Endodermal cell (in vitro differentiated cells): ENCODE measurements at regions not wholly inside any gene's neighbourhood (a gene's known extent, or its start where the extent isn't known, plus 50 kb on each side); places are given as distances from the start of the nearest gene placed in this dataset.
"Not testable (repeated sequence)": the region's sequence is repeated elsewhere in the genome, so short reads cannot be mapped to it uniquely, and the experiment has no call there.

Source experiments
- DNase-seq: peaks from one replicate; pipeline ENCODE4 v3.0.0-alpha.2; 2017
- H3K27ac ChIP-seq: 2 replicates; pipeline ENCODE4 v1.5.1; 2013; ENCODE audit warnings: mild to moderate bottlenecking, low read depth, low read length, moderate library complexity
- H3K27me3 ChIP-seq: 2 replicates; pipeline ENCODE4 v1.6.1; 2013; ENCODE audit warnings: mild to moderate bottlenecking, low read length, moderate library complexity; ENCODE audit not compliant: insufficient read depth, control insufficient read depth, poor library complexity, severe bottlenecking
- H3K36me3 ChIP-seq: 2 replicates; pipeline ENCODE4 v1.7.0; 2013; ENCODE audit warnings: mild to moderate bottlenecking, low read length, moderate library complexity; ENCODE audit not compliant: control insufficient read depth, insufficient read depth
- H3K4me1 ChIP-seq: one replicate; pipeline ENCODE4 v1.7.0; 2013; ENCODE audit warnings: low read length; ENCODE audit not compliant: control insufficient read depth, insufficient read depth
- H3K4me3 ChIP-seq: 2 replicates; pipeline ENCODE4 v1.5.1; 2013; ENCODE audit warnings: mild to moderate bottlenecking, low read length, moderate library complexity
- H3K9ac ChIP-seq: 2 replicates; pipeline ENCODE4 v1.6.1; 2013; ENCODE audit warnings: mild to moderate bottlenecking, low read length, moderate library complexity; ENCODE audit not compliant: poor library complexity, severe bottlenecking; ENCODE audit errors: extremely low read depth
- H3K9me3 ChIP-seq: 2 replicates; pipeline ENCODE4 v1.6.1; 2013; ENCODE audit warnings: mild to moderate bottlenecking, low read length, moderate library complexity; ENCODE audit not compliant: control insufficient read depth
- H3K27ac Mint-ChIP-seq: 2 replicates; pipeline ENCODE4 v1.8.0; 2020; ENCODE audit warnings: mixed read lengths
- H3K27me3 Mint-ChIP-seq: 2 replicates; pipeline ENCODE4 v1.8.0; 2021; ENCODE audit warnings: mild to moderate bottlenecking, mixed read lengths; ENCODE audit not compliant: insufficient read depth
- H3K36me3 Mint-ChIP-seq: 2 replicates; pipeline ENCODE4 v1.8.0; 2020; ENCODE audit warnings: low read depth, mixed read lengths
- H3K4me1 Mint-ChIP-seq: 2 replicates; pipeline ENCODE4 v1.8.0; 2020; ENCODE audit warnings: mixed read lengths
- H3K4me3 Mint-ChIP-seq: 2 replicates; pipeline ENCODE4 v1.8.0; 2020; ENCODE audit warnings: mild to moderate bottlenecking, moderate library complexity, mixed read lengths
- H3K9me3 Mint-ChIP-seq: 2 replicates; pipeline ENCODE4 v1.8.0; 2020; ENCODE audit warnings: mild to moderate bottlenecking, mixed read lengths
- WGBS, 2 experiments: methylation state at CpG; one replicate each; pipeline versions ENCODE4 v1.1.5 to v1.1.7; 2013; ENCODE audit warnings: missing lambda C conversion rate in 2 of 2, mixed read lengths in 1 of 2; ENCODE audit not compliant: insufficient coverage in 1 of 2, insufficient read length in 1 of 2; 5-methylcytosine and 5-hydroxymethylcytosine counted together
- TF ChIP-seq, protein P1 (sequence below): fragments of 200-600 bp; sonication (generic); conservative IDR thresholded peaks from 2 replicates; pipeline ENCODE4 v1.5.0; 2021; ENCODE audit warnings: antibody characterized with exemption, mild to moderate bottlenecking

DNA sequence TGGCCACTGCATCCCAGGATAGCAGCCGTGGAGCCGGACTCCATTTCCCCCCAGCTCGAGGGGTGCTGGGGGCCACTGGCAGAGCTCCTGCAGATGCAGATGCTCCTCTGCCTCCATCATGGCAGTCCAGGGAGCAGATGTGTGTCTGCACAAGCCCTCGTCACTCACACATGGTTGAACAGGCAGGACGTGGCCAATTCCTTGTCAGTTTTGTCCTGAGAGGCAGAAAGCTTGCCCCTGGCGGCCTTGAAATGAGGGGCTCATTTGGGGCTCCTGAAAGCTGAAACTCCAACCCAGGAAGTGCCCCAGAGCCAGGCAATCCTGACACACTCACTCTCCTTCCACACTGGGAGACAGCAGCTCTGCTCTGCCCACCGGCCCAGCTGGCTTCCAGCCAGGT is 100.9 kb upstream of the C14orf180 start:
- Histone ChIP-seq H3K27me3 (no peaks in the 10 kb centered on the region), H3K9me3 (peaks cover 32% of the 10 kb centered on the region), H3K9ac (no peak overlapping the region), H3K27ac (no peak overlapping the region), H3K4me3 (no peak overlapping the region), H3K4me1 (no peaks in the 10 kb centered on the region), H3K36me3 (no peaks in the 10 kb centered on the region)
- Mint-ChIP-seq H3K27ac (no peak overlapping the region), H3K27me3 (peaks cover 2% of the 10 kb centered on the region), H3K9me3 (peaks cover 36% of the 10 kb centered on the region), H3K4me1 (no peaks in the 10 kb centered on the region), H3K36me3 (no peaks in the 10 kb centered on the region), H3K4me3 (no peak overlapping the region)
- TF ChIP-seq, protein P1, sequence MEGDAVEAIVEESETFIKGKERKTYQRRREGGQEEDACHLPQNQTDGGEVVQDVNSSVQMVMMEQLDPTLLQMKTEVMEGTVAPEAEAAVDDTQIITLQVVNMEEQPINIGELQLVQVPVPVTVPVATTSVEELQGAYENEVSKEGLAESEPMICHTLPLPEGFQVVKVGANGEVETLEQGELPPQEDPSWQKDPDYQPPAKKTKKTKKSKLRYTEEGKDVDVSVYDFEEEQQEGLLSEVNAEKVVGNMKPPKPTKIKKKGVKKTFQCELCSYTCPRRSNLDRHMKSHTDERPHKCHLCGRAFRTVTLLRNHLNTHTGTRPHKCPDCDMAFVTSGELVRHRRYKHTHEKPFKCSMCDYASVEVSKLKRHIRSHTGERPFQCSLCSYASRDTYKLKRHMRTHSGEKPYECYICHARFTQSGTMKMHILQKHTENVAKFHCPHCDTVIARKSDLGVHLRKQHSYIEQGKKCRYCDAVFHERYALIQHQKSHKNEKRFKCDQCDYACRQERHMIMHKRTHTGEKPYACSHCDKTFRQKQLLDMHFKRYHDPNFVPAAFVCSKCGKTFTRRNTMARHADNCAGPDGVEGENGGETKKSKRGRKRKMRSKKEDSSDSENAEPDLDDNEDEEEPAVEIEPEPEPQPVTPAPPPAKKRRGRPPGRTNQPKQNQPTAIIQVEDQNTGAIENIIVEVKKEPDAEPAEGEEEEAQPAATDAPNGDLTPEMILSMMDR, result no peak
- 87 to 90% methylated on average over 5 to 7 of the region's 7 CpGs for WGBS, 2 experiments
- DNase-seq, result no peak

DNA sequence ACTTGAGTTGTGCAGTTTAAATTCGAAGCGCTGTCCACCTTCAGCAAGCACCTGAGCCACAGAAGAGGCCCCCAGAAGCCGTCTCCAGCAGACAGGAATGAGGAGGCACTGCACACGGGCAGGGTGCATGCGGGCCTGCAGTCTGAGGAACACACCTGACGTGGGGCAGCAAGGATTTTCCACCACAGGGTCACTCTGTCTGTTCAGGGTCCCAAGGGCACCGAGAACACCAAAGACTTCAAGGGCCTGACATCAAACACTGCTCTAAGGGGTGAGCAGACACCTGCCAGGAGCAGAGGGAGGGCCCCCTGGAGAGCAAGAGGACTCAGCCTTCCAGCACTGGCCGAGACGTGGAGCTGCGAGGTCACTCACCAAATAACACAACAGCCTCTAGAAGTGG is 99.7 kb upstream of the C14orf180 start:
- DNase-seq, result no peak
- Mint-ChIP-seq H3K27me3 (peaks cover 4% of the 10 kb centered on the region), H3K36me3 (no peaks in the 10 kb centered on the region), H3K4me1 (peaks cover 2% of the 10 kb centered on the region), H3K4me3 (no peak overlapping the region), H3K27ac (no peak overlapping the region), H3K9me3 (peaks cover 47% of the 10 kb centered on the region)
- Histone ChIP-seq H3K9me3 (peaks cover 36% of the 10 kb centered on the region), H3K27ac (no peak overlapping the region), H3K27me3 (no peaks in the 10 kb centered on the region), H3K9ac (no peak overlapping the region), H3K36me3 (no peaks in the 10 kb centered on the region), H3K4me1 (no peaks in the 10 kb centered on the region), H3K4me3 (no peak overlapping the region)
- TF ChIP-seq, protein P1, result no peak
- 89 to 96% methylated on average over 8 to 10 of the region's 10 CpGs for WGBS, 2 experiments

DNA sequence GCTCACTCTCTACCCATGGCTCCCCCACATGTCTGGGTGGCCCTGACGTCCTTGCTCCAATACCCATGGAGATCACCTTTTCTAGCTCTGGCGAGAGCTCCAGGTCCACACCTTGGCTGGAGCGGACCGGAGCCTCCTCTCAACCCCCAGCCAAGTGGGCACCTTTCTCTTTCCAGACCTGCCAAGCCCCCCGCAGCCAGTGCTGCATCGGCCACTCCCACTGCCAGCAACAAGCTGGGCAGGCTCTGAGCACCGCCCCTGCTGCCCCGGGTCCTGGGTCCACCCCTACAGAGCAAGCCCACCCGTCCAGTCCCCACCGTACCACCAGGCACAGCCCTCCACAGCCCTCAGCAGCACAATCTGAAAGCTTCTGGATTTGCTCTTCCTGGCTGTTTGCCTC is 98.2 kb upstream of the C14orf180 start:
- Histone ChIP-seq H3K36me3 (no peaks in the 10 kb centered on the region), H3K4me1 (no peaks in the 10 kb centered on the region), H3K9me3 (peaks cover 36% of the 10 kb centered on the region), H3K9ac (no peak overlapping the region), H3K27me3 (no peaks in the 10 kb centered on the region), H3K27ac (no peak overlapping the region), H3K4me3 (no peak overlapping the region)
- no peaks in the 10 kb centered on the region for H3K36me3 Mint-ChIP-seq
- H3K27me3 Mint-ChIP-seq, result peaks cover 5% of the 10 kb centered on the region
- WGBS, 2 experiments, result 93 to 100% methylated on average over 3 to 10 of the region's 10 CpGs
- DNase-seq, result no peak
- H3K9me3 Mint-ChIP-seq, result peaks cover 48% of the 10 kb centered on the region
- no peak overlapping the region for H3K4me3 Mint-ChIP-seq
- H3K4me1 Mint-ChIP-seq, result peaks cover 3% of the 10 kb centered on the region
- H3K27ac Mint-ChIP-seq, result no peak overlapping the region
- TF ChIP-seq, protein P1, result no peak

DNA sequence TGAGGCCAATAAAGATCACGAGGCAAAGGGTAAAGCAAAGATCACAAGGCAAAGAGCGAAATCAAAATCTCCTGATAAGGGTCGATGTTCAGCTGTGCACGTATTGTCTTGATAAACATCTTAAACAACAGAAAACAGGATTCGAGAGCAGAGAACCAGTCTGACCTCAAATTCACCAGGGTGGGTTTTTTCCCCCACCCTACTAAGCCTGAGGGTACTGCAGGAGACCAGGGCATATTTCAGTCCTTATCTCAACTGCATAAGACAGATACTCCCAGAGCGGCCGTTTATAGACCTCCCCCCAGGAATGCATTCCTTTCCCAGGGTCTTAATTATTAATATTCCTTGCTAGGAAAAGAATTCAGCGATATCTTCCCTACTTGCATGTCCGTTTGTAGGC is 97.5 kb upstream of the C14orf180 start:
- not testable (repeated sequence) for H3K27me3 Mint-ChIP-seq, H3K27ac ChIP-seq, H3K4me1 ChIP-seq, H3K4me3 Mint-ChIP-seq, H3K9ac ChIP-seq, H3K4me1 Mint-ChIP-seq, H3K27me3 ChIP-seq, H3K27ac Mint-ChIP-seq, H3K36me3 Mint-ChIP-seq, H3K4me3 ChIP-seq, H3K36me3 ChIP-seq
- peaks cover 50% of the 10 kb centered on the region for H3K9me3 Mint-ChIP-seq
- peak; percentile 7 for DNase-seq
- H3K9me3 ChIP-seq, result peaks cover 36% of the 10 kb centered on the region
- 90% methylated on average over 3 to 7 of the region's 9 CpGs for WGBS, 2 experiments
